ENCODE measurements at regions not wholly inside any gene's neighbourhood (a gene's known extent, or its start where the extent isn't known, plus 50 kb on each side); places are given as distances from the start of the nearest gene placed in this dataset.

- no peak overlapping the region for H3K4me2 ChIP-seq (ENCODE audit: low read length)
- no peak overlapping the region for H2AFZ ChIP-seq (ENCODE audit: low read depth, low read length)
- TF ChIP-seq CTCF (IDR thresholded peaks at IDR 0.05; ENCODE audit: low read depth, low read length): no peak
- no peak for TF ChIP-seq EZH2phosphoT487 (IDR thresholded peaks at IDR 0.05; ENCODE audit: low read depth)
These were observed 262.6 kb upstream of the RPS6KA3 start for GRCh38 chrX:20529301-20529700.

GRCh38 chrX:20527558-20528011, 260.9 kb upstream of the RPS6KA3 start:
- H3K79me2 ChIP-seq (ENCODE audit: low read length): no peaks in the 10 kb centered on the region
- H3K4me2 ChIP-seq (ENCODE audit: low read length): no peak overlapping the region
- H3K4me1 ChIP-seq (ENCODE audit: low read length): peaks cover 18% of the 10 kb centered on the region
- H3K36me3 ChIP-seq (replicated peaks; ENCODE audit: low read depth, low read length): no peaks in the 10 kb centered on the region
- no peak overlapping the region for H2AFZ ChIP-seq (ENCODE audit: low read depth, low read length)
- H3K9me3 ChIP-seq (ENCODE audit: insufficient read depth, low read length): no peaks in the 10 kb centered on the region
- H3K9ac ChIP-seq (ENCODE audit: low read length): no peak overlapping the region
- H3K27me3 ChIP-seq (ENCODE audit: low read depth, low read length): peaks cover 67% of the 10 kb centered on the region
- H3K4me3 ChIP-seq (ENCODE audit: low read length): no peak overlapping the region
- peak; percentile 65 for TF ChIP-seq CTCF (IDR thresholded peaks at IDR 0.05; ENCODE audit: low read depth, low read length)
- no peak for TF ChIP-seq EZH2phosphoT487 (IDR thresholded peaks at IDR 0.05; ENCODE audit: low read depth)
- no peak overlapping the region for H3K27ac ChIP-seq (ENCODE audit: low read length)
- 0 out of 2 replicates have a peak, but pooled peaks cover 2% of the 10 kb centered on the region for H4K20me1 ChIP-seq (ENCODE audit: insufficient read depth, low read length)

More at GRCh38 chrX:20529301-20529700, 262.6 kb upstream of the RPS6KA3 start:
- Histone ChIP-seq H3K36me3 (replicated peaks; ENCODE audit: low read depth, low read length) (no peaks in the 10 kb centered on the region), H3K4me1 (ENCODE audit: low read length) (peaks cover 6% of the 10 kb centered on the region; the same call in 1 of the 2 replicates), H3K27me3 (ENCODE audit: low read depth, low read length) (peaks cover 55% of the 10 kb centered on the region), H3K9me3 (ENCODE audit: insufficient read depth, low read length) (no peaks in the 10 kb centered on the region), H3K4me3 (ENCODE audit: low read length) (no peak overlapping the region), H4K20me1 (ENCODE audit: insufficient read depth, low read length) (0 out of 2 replicates have a peak, but pooled peaks cover 2% of the 10 kb centered on the region), H3K79me2 (ENCODE audit: low read length) (no peaks in the 10 kb centered on the region), H3K27ac (ENCODE audit: low read length) (no peak overlapping the region), H3K9ac (ENCODE audit: low read length) (no peak overlapping the region)

GRCh38 chrX:20527041-20527440, 260.3 kb upstream of the RPS6KA3 start:
- Histone ChIP-seq H3K27me3 (ENCODE audit: low read depth, low read length) (peaks cover 73% of the 10 kb centered on the region), H3K79me2 (ENCODE audit: low read length) (no peaks in the 10 kb centered on the region), H3K9me3 (ENCODE audit: insufficient read depth, low read length) (no peaks in the 10 kb centered on the region), H3K4me3 (ENCODE audit: low read length) (no peak overlapping the region), H3K4me2 (ENCODE audit: low read length) (no peak overlapping the region), H3K36me3 (replicated peaks; ENCODE audit: low read depth, low read length) (no peaks in the 10 kb centered on the region), H3K9ac (ENCODE audit: low read length) (no peak overlapping the region), H4K20me1 (ENCODE audit: insufficient read depth, low read length) (0 out of 2 replicates have a peak, but pooled peaks cover 2% of the 10 kb centered on the region), H2AFZ (ENCODE audit: low read depth, low read length) (no peak overlapping the region), H3K27ac (ENCODE audit: low read length) (no peak overlapping the region), H3K4me1 (ENCODE audit: low read length) (peaks cover 18% of the 10 kb centered on the region)
- TF ChIP-seq CTCF (IDR thresholded peaks at IDR 0.05; ENCODE audit: low read depth, low read length): no peak
- no peak for TF ChIP-seq EZH2phosphoT487 (IDR thresholded peaks at IDR 0.05; ENCODE audit: low read depth)

GRCh38 chrX:20523626-20524312, 257.1 kb upstream of the RPS6KA3 start:
- Histone ChIP-seq H3K4me3 (ENCODE audit: low read length) (no peak overlapping the region), H3K36me3 (replicated peaks; ENCODE audit: low read depth, low read length) (no peaks in the 10 kb centered on the region), H4K20me1 (ENCODE audit: insufficient read depth, low read length) (0 out of 2 replicates have a peak, but pooled peaks cover 5% of the 10 kb centered on the region), H3K79me2 (ENCODE audit: low read length) (no peaks in the 10 kb centered on the region), H3K27ac (ENCODE audit: low read length) (no peak overlapping the region), H3K4me2 (ENCODE audit: low read length) (0 out of 2 replicates have a peak overlapping the region, but pooled peaks have one; percentile 6), H3K27me3 (ENCODE audit: low read depth, low read length) (peaks cover 83% of the 10 kb centered on the region), H3K9me3 (ENCODE audit: insufficient read depth, low read length) (no peaks in the 10 kb centered on the region), H3K9ac (ENCODE audit: low read length) (no peak overlapping the region), H2AFZ (ENCODE audit: low read depth, low read length) (no peak overlapping the region), H3K4me1 (ENCODE audit: low read length) (peaks cover 12% of the 10 kb centered on the region)
- TF ChIP-seq EZH2phosphoT487 (IDR thresholded peaks at IDR 0.05; ENCODE audit: low read depth): no peak
